ENCODE measurements at regions not wholly inside any gene's neighbourhood (a gene's known extent, or its start where the extent isn't known, plus 50 kb on each side); places are given as distances from the start of the nearest gene placed in this dataset.

- Histone ChIP-seq H3K4me3 (ENCODE audit: low read depth, low read length, poor library complexity, severe bottlenecking) (no peak overlapping the region), H2AFZ (ENCODE audit: low read length) (no peak overlapping the region), H3K36me3 (ENCODE audit: insufficient read depth, low read length) (no peaks in the 10 kb centered on the region), H3K9ac (ENCODE audit: low read length) (no peak overlapping the region), H3F3A (ENCODE audit: insufficient read depth, low read length) (no peaks in the 10 kb centered on the region), H3K4me1 (ENCODE audit: insufficient read depth, low read length, severe bottlenecking) (no peaks in the 10 kb centered on the region), H3K4me2 (ENCODE audit: low read length) (no peak overlapping the region), H3K27me3 (ENCODE audit: insufficient read depth, low read length) (no peaks in the 10 kb centered on the region), H3K9me3 (ENCODE audit: low read length) (no peaks in the 10 kb centered on the region), H3K79me2 (ENCODE audit: insufficient read depth, low read length) (no peaks in the 10 kb centered on the region), H4K20me1 (ENCODE audit: insufficient read depth, low read length) (no peaks in the 10 kb centered on the region), H3K9me2 (ENCODE audit: low read depth, low read length) (no peaks in the 10 kb centered on the region), H3K27ac (ENCODE audit: low read depth, low read length, poor library complexity, severe bottlenecking) (no peak overlapping the region)
- TF ChIP-seq, protein P1, sequence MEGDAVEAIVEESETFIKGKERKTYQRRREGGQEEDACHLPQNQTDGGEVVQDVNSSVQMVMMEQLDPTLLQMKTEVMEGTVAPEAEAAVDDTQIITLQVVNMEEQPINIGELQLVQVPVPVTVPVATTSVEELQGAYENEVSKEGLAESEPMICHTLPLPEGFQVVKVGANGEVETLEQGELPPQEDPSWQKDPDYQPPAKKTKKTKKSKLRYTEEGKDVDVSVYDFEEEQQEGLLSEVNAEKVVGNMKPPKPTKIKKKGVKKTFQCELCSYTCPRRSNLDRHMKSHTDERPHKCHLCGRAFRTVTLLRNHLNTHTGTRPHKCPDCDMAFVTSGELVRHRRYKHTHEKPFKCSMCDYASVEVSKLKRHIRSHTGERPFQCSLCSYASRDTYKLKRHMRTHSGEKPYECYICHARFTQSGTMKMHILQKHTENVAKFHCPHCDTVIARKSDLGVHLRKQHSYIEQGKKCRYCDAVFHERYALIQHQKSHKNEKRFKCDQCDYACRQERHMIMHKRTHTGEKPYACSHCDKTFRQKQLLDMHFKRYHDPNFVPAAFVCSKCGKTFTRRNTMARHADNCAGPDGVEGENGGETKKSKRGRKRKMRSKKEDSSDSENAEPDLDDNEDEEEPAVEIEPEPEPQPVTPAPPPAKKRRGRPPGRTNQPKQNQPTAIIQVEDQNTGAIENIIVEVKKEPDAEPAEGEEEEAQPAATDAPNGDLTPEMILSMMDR (IDR thresholded peaks at IDR 0.05; ENCODE audit: low read length): no peak
- no peak for TF ChIP-seq EZH2 (IDR thresholded peaks at IDR 0.05; ENCODE audit: borderline replicate concordance, low read length)
Observed at GRCh38 chr1:72369069-72369757, 86.9 kb upstream of the NEGR1 start.

- Histone ChIP-seq H3K27ac (ENCODE audit: low read depth, low read length, poor library complexity, severe bottlenecking) (no peak overlapping the region), H3K4me1 (ENCODE audit: insufficient read depth, low read length, severe bottlenecking) (no peaks in the 10 kb centered on the region), H3K4me3 (ENCODE audit: low read depth, low read length, poor library complexity, severe bottlenecking) (no peak overlapping the region), H3K9ac (ENCODE audit: low read length) (no peak overlapping the region), H3F3A (ENCODE audit: insufficient read depth, low read length) (no peaks in the 10 kb centered on the region), H3K79me2 (ENCODE audit: insufficient read depth, low read length) (no peaks in the 10 kb centered on the region), H4K20me1 (ENCODE audit: insufficient read depth, low read length) (no peaks in the 10 kb centered on the region), H3K4me2 (ENCODE audit: low read length) (no peak overlapping the region), H2AFZ (ENCODE audit: low read length) (no peak overlapping the region), H3K36me3 (ENCODE audit: insufficient read depth, low read length) (no peaks in the 10 kb centered on the region), H3K27me3 (ENCODE audit: insufficient read depth, low read length) (no peaks in the 10 kb centered on the region), H3K9me2 (ENCODE audit: low read depth, low read length) (no peaks in the 10 kb centered on the region), H3K9me3 (ENCODE audit: low read length) (no peaks in the 10 kb centered on the region)
- TF ChIP-seq, protein P1 (IDR thresholded peaks at IDR 0.05; ENCODE audit: low read length): no peak
- no peak for TF ChIP-seq EZH2 (IDR thresholded peaks at IDR 0.05; ENCODE audit: borderline replicate concordance, low read length)
Observed at GRCh38 chr1:72366466-72366865, 84.1 kb upstream of the NEGR1 start.

DNA sequence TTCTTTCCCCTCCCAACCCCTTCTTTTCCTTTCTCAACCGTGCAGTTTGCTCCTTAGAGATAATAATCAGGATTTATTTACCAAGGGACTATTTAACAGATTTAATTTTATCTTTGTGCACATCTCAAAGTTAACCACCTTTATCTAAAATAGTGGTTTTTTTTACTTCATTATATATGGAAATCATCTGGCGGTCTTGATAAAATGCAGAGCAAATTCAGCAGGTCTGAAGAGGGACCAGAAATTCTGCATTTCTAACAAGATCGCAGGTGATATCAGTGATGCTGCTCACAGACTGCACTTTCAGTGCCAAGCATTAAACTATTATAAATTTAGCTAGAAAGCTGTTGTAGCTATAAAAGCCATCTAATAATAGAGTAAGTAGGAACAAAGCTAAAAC is 83.4 kb upstream of the NEGR1 start:
- Histone ChIP-seq H3K4me2 (ENCODE audit: low read length) (no peak overlapping the region), H3K9me3 (ENCODE audit: low read length) (no peaks in the 10 kb centered on the region), H3K9ac (ENCODE audit: low read length) (no peak overlapping the region), H3K27me3 (ENCODE audit: insufficient read depth, low read length) (no peaks in the 10 kb centered on the region), H3K9me2 (ENCODE audit: low read depth, low read length) (no peaks in the 10 kb centered on the region), H4K20me1 (ENCODE audit: insufficient read depth, low read length) (no peaks in the 10 kb centered on the region), H2AFZ (ENCODE audit: low read length) (no peak overlapping the region), H3K4me1 (ENCODE audit: insufficient read depth, low read length, severe bottlenecking) (no peaks in the 10 kb centered on the region), H3K27ac (ENCODE audit: low read depth, low read length, poor library complexity, severe bottlenecking) (no peak overlapping the region), H3K4me3 (ENCODE audit: low read depth, low read length, poor library complexity, severe bottlenecking) (no peak overlapping the region), H3F3A (ENCODE audit: insufficient read depth, low read length) (no peaks in the 10 kb centered on the region), H3K36me3 (ENCODE audit: insufficient read depth, low read length) (no peaks in the 10 kb centered on the region), H3K79me2 (ENCODE audit: insufficient read depth, low read length) (no peaks in the 10 kb centered on the region)
- no peak for TF ChIP-seq EZH2 (IDR thresholded peaks at IDR 0.05; ENCODE audit: borderline replicate concordance, low read length)
- TF ChIP-seq, protein P1 (IDR thresholded peaks at IDR 0.05; ENCODE audit: low read length): no peak

All from OCI-LY1 (cell line).